Liver (tissue), 8 donors: ENCODE measurements at regions not wholly inside any gene's neighbourhood (a gene's known extent, or its start where the extent isn't known, plus 50 kb on each side); places are given as distances from the start of the nearest gene placed in this dataset.

ENCODE experiments used
- DNase-seq: peaks from one replicate; pipeline ENCODE4 v3.0.0-alpha.2; 2017; ENCODE audit warnings: low spot score
- H3K27ac ChIP-seq, 2 donors: one replicate each; pipeline ENCODE4 v1.7.0; 2013; ENCODE audit warnings: inconsistent platforms in 2 of 2, low read length in 2 of 2, control low read depth in 1 of 2, low read depth in 1 of 2, mild to moderate bottlenecking in 1 of 2
- H3K27me3 ChIP-seq, 4 donors: one replicate each; pipeline versions ENCODE4 v1.6.1 to v1.7.0; 2013; ENCODE audit warnings: low read length in 3 of 4, inconsistent platforms in 1 of 4, mild to moderate bottlenecking in 1 of 4, moderate library complexity in 1 of 4; ENCODE audit not compliant: control insufficient read depth in 4 of 4, insufficient read depth in 4 of 4
- H3K36me3 ChIP-seq, 4 donors: one replicate each; pipeline versions ENCODE4 v1.6.1 to v1.7.0; 2013; ENCODE audit warnings: low read length in 3 of 4, mild to moderate bottlenecking in 3 of 4, low read depth in 1 of 4, moderate library complexity in 1 of 4; ENCODE audit not compliant: control insufficient read depth in 4 of 4, insufficient read depth in 3 of 4
- H3K4me1 ChIP-seq, 4 donors: one replicate each; pipeline versions ENCODE4 v1.6.1 to v1.7.0; 2013; ENCODE audit warnings: low read length in 3 of 4, mild to moderate bottlenecking in 3 of 4, moderate library complexity in 1 of 4; ENCODE audit not compliant: control insufficient read depth in 4 of 4, insufficient read depth in 4 of 4
- H3K4me3 ChIP-seq, 3 donors: one replicate each; pipeline versions ENCODE4 v1.6.1 to v1.7.0; 2013; ENCODE audit warnings: low read length in 3 of 3, control low read depth in 1 of 3, low read depth in 1 of 3, mild to moderate bottlenecking in 1 of 3
- H3K9ac ChIP-seq, 2 donors: one replicate each; pipeline ENCODE4 v1.7.0; 2013; ENCODE audit warnings: low read length in 2 of 2, mild to moderate bottlenecking in 2 of 2, moderate library complexity in 2 of 2, control low read depth in 1 of 2, low read depth in 1 of 2
- H3K9me3 ChIP-seq, 4 donors: one replicate each; pipeline versions ENCODE4 v1.6.1 to v1.7.0; 2013; ENCODE audit warnings: low read length in 3 of 4; ENCODE audit not compliant: control insufficient read depth in 4 of 4
- ATF3 ChIP-seq: IDR thresholded peaks from 2 replicates; pipeline ENCODE4 v1.6.1; 2016; ENCODE audit warnings: antibody characterized with exemption
- CTCF ChIP-seq: fragments of 150-350 bp; IDR thresholded peaks from 2 replicates; pipeline ENCODE4 v1.5.1; 2017; ENCODE audit warnings: improper control_type of control experiment, low read depth, low read length; ENCODE audit not compliant: missing input control
- EGR1 ChIP-seq, 2 donors: IDR thresholded peaks; 2 replicates each; pipeline ENCODE4 v1.6.1; 2016 to 2018; ENCODE audit warnings: antibody characterized with exemption in 2 of 2, low read depth in 2 of 2
- FOXA1 ChIP-seq: IDR thresholded peaks from 2 replicates; pipeline ENCODE4 v1.6.1; 2016; ENCODE audit warnings: antibody characterized with exemption
- FOXA2 ChIP-seq: IDR thresholded peaks from 2 replicates; pipeline ENCODE4 v1.6.1; 2016; ENCODE audit warnings: antibody characterized with exemption
- HNF4A ChIP-seq, 2 donors: conservative IDR thresholded peaks; 2 replicates each; pipeline ENCODE4 v1.6.1; 2016; ENCODE audit warnings: antibody characterized with exemption in 2 of 2, mild to moderate bottlenecking in 2 of 2
- HNF4G ChIP-seq: IDR thresholded peaks from 2 replicates; pipeline ENCODE4 v1.6.1; 2016; ENCODE audit warnings: antibody characterized with exemption
- JUND ChIP-seq, 2 donors: IDR thresholded peaks; 2 replicates each; pipeline ENCODE4 v1.6.1; 2016; ENCODE audit warnings: antibody characterized with exemption in 2 of 2
- MAX ChIP-seq: IDR thresholded peaks from 2 replicates; pipeline ENCODE4 v1.6.1; 2016; ENCODE audit warnings: antibody characterized with exemption
- NR2F2 ChIP-seq: IDR thresholded peaks from 2 replicates; pipeline ENCODE4 v1.6.1; 2016; ENCODE audit warnings: antibody characterized with exemption
- RAD21 ChIP-seq, 2 donors: IDR thresholded peaks; 2 replicates each; pipeline ENCODE4 v1.6.1; 2016; ENCODE audit warnings: antibody characterized with exemption in 2 of 2, mild to moderate bottlenecking in 2 of 2
- REST ChIP-seq: IDR thresholded peaks from 2 replicates; pipeline ENCODE4 v1.6.1; 2016; ENCODE audit warnings: antibody characterized with exemption, mild to moderate bottlenecking
- RXRA ChIP-seq, 2 donors: IDR thresholded peaks; 2 replicates each; pipeline ENCODE4 v1.6.1; 2017 to 2018; ENCODE audit warnings: antibody characterized with exemption in 2 of 2, mild to moderate bottlenecking in 1 of 2
- SP1 ChIP-seq: IDR thresholded peaks from 2 replicates; pipeline ENCODE4 v1.6.1; 2018; ENCODE audit warnings: antibody characterized with exemption, mild to moderate bottlenecking
- TAF1 ChIP-seq: conservative IDR thresholded peaks from 2 replicates; pipeline ENCODE4 v1.6.1; 2016; ENCODE audit warnings: antibody characterized with exemption, mild to moderate bottlenecking
- YY1 ChIP-seq: IDR thresholded peaks from 2 replicates; pipeline ENCODE4 v1.6.1; 2016; ENCODE audit warnings: antibody characterized with exemption, mild to moderate bottlenecking
- ZBTB33 ChIP-seq: IDR thresholded peaks from 2 replicates; pipeline ENCODE4 v1.6.1; 2016; ENCODE audit warnings: antibody characterized with exemption
- WGBS: extraction: QIAGEN DNeasy Blood & Tissue Kit; methylation state at CpG from one replicate; pipeline ENCODE4 v1.1.7; 2013; 5-methylcytosine and 5-hydroxymethylcytosine counted together
- donor health status: healthy.
- donor health status: healthy.
- donor health status: healthy.
- donor health status: healthy.
- donor health status: healthy.

- peak; percentile 87 for TF ChIP-seq REST
- peak; percentile 65 for TF ChIP-seq NR2F2
- peak in 1 of 2 donors; percentile 54 for TF ChIP-seq EGR1 (IDR thresholded peaks at IDR 0.05; ENCODE audit: low read depth in 2 of 2)
- peak; percentile 82 for TF ChIP-seq ZBTB33
- TF ChIP-seq TAF1: peak; percentile 81
- peak; percentile 81 for TF ChIP-seq HNF4G
- TF ChIP-seq RXRA (IDR thresholded peaks at IDR 0.05): peak; percentile 73 to 76
- TF ChIP-seq FOXA2: no peak
- TF ChIP-seq HNF4A (conservative IDR thresholded peaks at IDR 0.05): peak; percentile 81 to 90
Measured at GRCh38 chr13:44141725-44142539, 231.7 kb upstream of the SERP2 start (continued).

GRCh38 chr13:44142540-44142867 is 231.1 kb upstream of the SERP2 start:
- Histone ChIP-seq H3K27me3 (no peaks in the 10 kb centered on the region), H3K27ac (peak overlapping the region; percentile 85 to 95), H3K4me3 (peak overlapping the region; percentile 64 to 87 (median 81)), H3K9ac (peak overlapping the region; percentile 95 to 99), H3K9me3 (no peaks in the 10 kb centered on the region), H3K4me1 (peaks cover 0 to 23% (median 4%) of the 10 kb centered on the region in 4 donors), H3K36me3 (peaks cover 0 to 3% (median 0%) of the 10 kb centered on the region in 4 donors)
- TF ChIP-seq NR2F2 (no peak), EGR1 (IDR thresholded peaks at IDR 0.05; ENCODE audit: low read depth in 2 of 2) (no peak), MAX (peak; percentile 18), HNF4G (no peak), JUND (IDR thresholded peaks at IDR 0.05) (no peak), FOXA2 (no peak)
- no peak for DNase-seq
- 3% methylated on average over 7 of the region's 7 CpGs for WGBS

- Histone ChIP-seq H3K27me3 (no peaks in the 10 kb centered on the region), H3K4me3 (peak overlapping the region; percentile 64 to 87 (median 81)), H3K9ac (peak overlapping the region; percentile 95 to 99), H3K4me1 (peaks cover 0 to 23% (median 4%) of the 10 kb centered on the region in 4 donors), H3K27ac (peak overlapping the region in 1 of 2 donors; percentile 95), H3K36me3 (peaks cover 0 to 3% (median 0%) of the 10 kb centered on the region in 4 donors), H3K9me3 (no peaks in the 10 kb centered on the region)
- no peak for DNase-seq
- TF ChIP-seq ATF3 (no peak), YY1 (peak; percentile 10), SP1 (no peak), RAD21 (IDR thresholded peaks at IDR 0.05) (no peak), HNF4A (conservative IDR thresholded peaks at IDR 0.05) (no peak), FOXA1 (no peak), RXRA (IDR thresholded peaks at IDR 0.05) (no peak), FOXA2 (no peak), CTCF (no peak)
- WGBS: 48% methylated on average over 4 of the region's 4 CpGs
Measured at GRCh38 chr13:44142941-44143665, 230.5 kb upstream of the SERP2 start.
